HG03280 (cell line): ENCODE measurements at regions not wholly inside any gene's neighbourhood (a gene's known extent, or its start where the extent isn't known, plus 50 kb on each side); places are given as distances from the start of the nearest gene placed in this dataset.

Experiments used
- ATAC-seq: cut with Tn5 transposase; IDR thresholded peaks from one replicate; pipeline ENCODE4 v1.9.1; 2021; ENCODE audit warnings: mild to moderate bottlenecking, moderate library complexity; ENCODE audit not compliant: unreplicated experiment

DNA sequence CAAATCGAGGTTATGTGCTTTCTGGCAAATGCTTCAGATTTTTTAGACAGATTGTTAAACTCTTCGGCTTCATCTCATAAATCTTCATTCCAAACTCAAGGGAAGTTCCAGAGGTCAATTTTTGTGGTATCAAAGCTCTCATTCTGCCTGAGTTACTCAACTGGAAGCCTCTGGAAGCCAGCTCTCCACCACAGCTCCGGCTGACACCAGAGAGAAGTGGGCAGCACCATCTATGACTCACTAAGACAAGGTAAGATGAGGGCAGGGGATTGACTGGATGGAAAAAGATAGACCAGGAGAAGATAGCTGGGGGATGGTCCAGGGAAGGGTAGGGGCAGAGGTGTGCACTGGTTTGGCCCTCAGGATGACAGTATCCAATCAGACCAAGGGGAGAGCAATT is 137.3 kb upstream of the HNRNPA3 start:
- ATAC-seq, result no peak

GRCh38 chr2:177076636-177077179 is 135.9 kb upstream of the HNRNPA3 start:
- no peak for ATAC-seq

- ATAC-seq, result no peak
Observed at GRCh38 chr2:177077778-177078177, 134.8 kb upstream of the HNRNPA3 start.

- ATAC-seq, result no peak
Observed at GRCh38 chr2:177078416-177078815, 134.2 kb upstream of the HNRNPA3 start.

GRCh38 chr2:177078855-177079254 is 133.7 kb upstream of the HNRNPA3 start:
- no peak for ATAC-seq

DNA sequence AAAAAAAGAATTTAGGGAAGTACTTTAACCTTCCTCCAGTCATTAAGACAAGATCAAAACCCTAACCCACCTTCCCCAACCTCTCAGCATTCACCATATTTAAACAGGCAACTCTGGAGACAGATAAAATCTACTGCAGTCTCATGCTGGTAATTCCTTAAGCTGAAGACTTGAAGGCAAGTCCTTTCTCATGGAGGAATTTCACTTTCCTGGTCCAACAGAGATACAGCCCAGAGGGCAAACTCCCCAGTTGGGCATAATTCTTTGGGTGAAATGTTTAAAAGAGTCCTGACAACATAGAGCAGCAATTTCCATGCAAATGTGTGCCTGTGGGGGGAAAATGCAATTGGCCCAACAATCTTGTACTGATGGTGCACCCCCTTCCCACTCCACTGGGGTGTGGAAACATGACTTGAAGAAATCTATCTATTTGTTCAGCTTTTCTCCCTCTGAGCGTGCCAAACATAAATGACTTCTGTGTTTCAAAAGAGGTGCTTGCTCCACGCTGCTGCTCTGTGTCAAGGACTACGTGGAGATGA is 131.8 kb upstream of the HNRNPA3 start:
- ATAC-seq, result no peak

DNA sequence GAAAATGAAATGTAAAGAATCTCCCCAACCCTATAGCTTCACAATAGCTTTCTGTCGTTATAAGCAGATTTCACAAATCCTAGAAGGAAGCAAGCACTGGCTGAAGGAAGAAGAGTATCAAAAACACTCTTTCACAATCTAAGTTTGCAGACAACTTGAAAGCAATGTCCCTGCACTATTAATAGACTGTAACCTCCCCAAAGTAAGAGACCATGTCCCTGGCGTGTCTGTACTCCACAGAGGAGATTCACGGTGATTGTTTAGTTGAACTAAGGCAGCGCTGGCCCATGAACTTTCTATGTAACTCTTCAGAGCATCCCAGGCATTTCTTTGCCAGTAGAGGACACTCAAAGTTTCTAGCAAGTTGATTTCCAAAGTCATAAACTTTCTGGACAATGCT is 128.0 kb upstream of the HNRNPA3 start:
- no peak for ATAC-seq

- no peak for ATAC-seq
Observed at GRCh38 chr2:177088529-177088928, 124.1 kb upstream of the HNRNPA3 start.

- ATAC-seq, result no peak
Observed at GRCh38 chr2:177090967-177091366, 121.6 kb upstream of the HNRNPA3 start.

DNA sequence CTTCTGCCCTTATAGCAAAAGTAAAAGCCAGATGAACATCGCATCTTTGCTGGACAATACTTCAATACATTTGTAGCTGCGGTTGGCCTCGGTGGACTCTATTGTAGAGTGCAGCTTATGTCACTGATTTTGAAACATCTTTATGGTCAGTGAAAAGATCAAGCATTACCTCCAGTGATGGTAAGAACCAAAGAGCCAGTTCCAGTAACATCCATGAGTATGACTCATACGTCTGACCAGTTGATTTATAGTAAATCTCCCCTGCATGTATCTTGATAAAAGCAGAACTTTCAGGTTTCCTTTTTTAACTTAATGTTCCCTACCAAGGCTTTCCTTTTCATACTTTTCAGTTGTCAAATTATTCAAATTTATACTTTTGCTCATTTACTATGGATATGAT is 119.2 kb upstream of the HNRNPA3 start:
- ATAC-seq, result no peak

GRCh38 chr2:177098001-177098613 is 114.5 kb upstream of the HNRNPA3 start:
- no peak for ATAC-seq

- ATAC-seq, result no peak
Observed at GRCh38 chr2:177101930-177102329, 110.7 kb upstream of the HNRNPA3 start.

DNA sequence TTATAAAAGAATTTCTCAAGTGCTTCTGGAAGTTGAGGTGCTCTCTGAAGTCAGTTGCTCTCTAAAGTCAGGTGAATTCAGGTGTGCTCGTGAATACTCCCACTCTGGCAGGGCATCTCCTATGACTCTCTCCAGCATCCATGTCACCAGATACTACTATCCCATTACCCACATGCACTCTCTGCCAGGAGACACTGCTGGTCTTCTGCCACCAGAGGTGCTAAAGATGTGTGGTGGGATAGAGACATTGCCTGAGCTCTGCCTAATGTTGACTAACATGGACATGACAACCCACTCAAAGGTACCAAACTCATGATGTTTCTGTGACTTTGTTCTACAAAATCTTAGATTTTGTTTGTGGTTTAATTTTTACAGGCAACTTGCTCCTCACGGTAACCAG is 106.4 kb upstream of the HNRNPA3 start:
- ATAC-seq, result no peak

- no peak for ATAC-seq
Observed at GRCh38 chr2:177108890-177109289, 103.7 kb upstream of the HNRNPA3 start.

GRCh38 chr2:177114712-177115111 is 97.9 kb upstream of the HNRNPA3 start:
- ATAC-seq, result no peak

GRCh38 chr2:177117755-177118154 is 94.8 kb upstream of the HNRNPA3 start:
- ATAC-seq, result no peak

GRCh38 chr2:177118636-177119035 is 94.0 kb upstream of the HNRNPA3 start:
- ATAC-seq, result no peak

DNA sequence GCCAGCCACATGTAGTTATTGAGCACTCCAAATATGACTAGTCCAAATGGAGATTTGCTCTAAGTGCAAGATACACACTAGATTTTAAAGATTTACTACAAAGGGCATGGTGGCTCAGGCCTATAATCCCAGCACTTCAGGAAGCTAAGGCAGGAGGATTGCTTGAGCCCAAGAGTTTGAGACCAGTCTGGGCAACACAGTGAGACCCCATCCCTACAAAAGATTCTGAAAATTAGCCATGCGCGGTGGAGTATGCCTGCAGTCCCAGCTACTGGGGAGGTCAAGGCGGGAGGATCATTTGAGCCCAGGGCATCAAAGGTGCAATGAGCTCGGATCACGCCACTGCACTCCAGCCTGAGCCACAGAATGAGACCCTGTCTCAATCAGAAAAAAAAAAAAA is 93.5 kb upstream of the HNRNPA3 start:
- ATAC-seq, result no peak

DNA sequence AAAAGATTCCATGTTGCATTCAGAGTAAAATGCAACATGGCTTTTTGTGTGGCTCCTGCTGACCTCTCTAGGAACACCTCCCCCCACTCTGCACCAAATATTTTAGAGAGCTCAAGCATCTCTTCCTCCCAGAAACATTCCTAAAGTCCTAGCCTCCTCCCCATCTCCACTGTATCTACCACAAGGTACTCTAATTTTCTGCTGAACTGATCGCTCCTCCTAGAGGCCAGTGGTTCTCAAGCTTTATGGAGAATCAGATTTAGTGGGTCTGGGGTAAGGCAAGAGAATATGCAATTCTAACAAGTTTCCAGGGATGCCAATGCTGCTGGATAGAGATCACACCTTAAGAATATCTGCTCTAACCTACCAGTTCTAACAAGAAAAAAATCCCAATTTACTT is 89.5 kb upstream of the HNRNPA3 start:
- ATAC-seq, result no peak

GRCh38 chr2:177124371-177124770 is 88.2 kb upstream of the HNRNPA3 start:
- ATAC-seq, result no peak

DNA sequence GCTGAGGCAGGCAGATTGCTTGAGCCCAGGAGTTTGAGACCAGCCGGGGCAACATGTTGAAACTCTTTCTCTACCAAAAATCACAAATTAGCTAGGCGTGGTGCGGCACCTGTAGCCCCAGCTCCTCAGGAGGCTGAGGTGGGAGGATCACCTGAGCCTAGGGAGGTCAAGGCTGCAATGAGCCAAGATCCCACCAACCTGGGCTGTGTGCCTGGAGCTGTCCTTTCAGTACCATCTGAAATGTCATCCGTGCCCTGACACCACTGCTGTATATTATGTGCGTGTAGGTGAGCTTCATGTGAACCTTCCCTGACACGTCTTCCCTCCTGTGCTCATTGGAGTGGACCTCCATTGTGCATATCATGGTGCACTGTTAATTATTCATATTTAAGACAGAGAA is 84.8 kb upstream of the HNRNPA3 start:
- no peak for ATAC-seq

DNA sequence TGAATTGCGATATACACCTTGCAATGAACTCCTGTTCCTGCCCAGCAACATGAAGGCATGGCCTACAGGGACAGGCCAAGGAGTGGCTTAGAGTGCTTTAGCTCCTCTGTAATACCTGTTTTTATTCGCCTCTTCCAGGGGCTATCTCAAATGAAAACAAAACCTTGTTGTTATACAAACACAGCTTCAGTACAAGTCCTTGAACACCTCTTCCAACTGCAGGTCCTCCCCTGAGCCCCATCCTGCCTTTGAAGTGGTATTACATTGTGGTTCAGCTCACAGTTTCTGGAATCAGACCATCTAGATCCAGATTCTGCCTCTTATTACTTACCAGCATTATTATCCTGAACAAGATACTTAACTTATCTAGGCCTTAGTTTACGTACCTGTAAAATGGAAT is 83.0 kb upstream of the HNRNPA3 start:
- no peak for ATAC-seq

- ATAC-seq, result no peak
Observed at GRCh38 chr2:177131858-177132257, 80.7 kb upstream of the HNRNPA3 start.
